Activated CD4-positive, alpha-beta T cell treated with anti-CD3 and anti-CD28 coated beads, Interleukin-2, amount 10 ng/mL, durations not matched to agents 24 days and 14 days (primary cell): ENCODE measurements at regions not wholly inside any gene's neighbourhood (a gene's known extent, or its start where the extent isn't known, plus 50 kb on each side); places are given as distances from the start of the nearest gene placed in this dataset.
A peak's percentile ranks its signal among the peaks of the same experiment; 100 is the strongest.

Experiments
- DNase-seq: peaks from one replicate; pipeline ENCODE4 v3.0.0; 2022
- H3K27ac Mint-ChIP-seq: one replicate; pipeline ENCODE4 v1.8.0; 2022; ENCODE audit warnings: mild to moderate bottlenecking, mixed read lengths
- H3K27me3 Mint-ChIP-seq: one replicate; pipeline ENCODE4 v1.8.0; 2022; ENCODE audit warnings: mixed read lengths
- H3K36me3 Mint-ChIP-seq: one replicate; pipeline ENCODE4 v1.8.0; 2022; ENCODE audit warnings: low read depth, mild to moderate bottlenecking, mixed read lengths
- H3K4me1 Mint-ChIP-seq: one replicate; pipeline ENCODE4 v1.8.0; 2021; ENCODE audit warnings: mixed read lengths
- H3K4me3 Mint-ChIP-seq: one replicate; pipeline ENCODE4 v1.8.0; 2022; ENCODE audit warnings: mild to moderate bottlenecking, moderate library complexity, mixed read lengths
- H3K9me3 Mint-ChIP-seq: one replicate; pipeline ENCODE4 v1.8.0; 2021; ENCODE audit warnings: mixed read lengths
- intact Hi-C: fragments of 100-400 bp; cut with micrococcal nuclease; formaldehyde crosslinking; loops from one replicate; pipeline ENCODE4 v1.15.1; 2023

DNA sequence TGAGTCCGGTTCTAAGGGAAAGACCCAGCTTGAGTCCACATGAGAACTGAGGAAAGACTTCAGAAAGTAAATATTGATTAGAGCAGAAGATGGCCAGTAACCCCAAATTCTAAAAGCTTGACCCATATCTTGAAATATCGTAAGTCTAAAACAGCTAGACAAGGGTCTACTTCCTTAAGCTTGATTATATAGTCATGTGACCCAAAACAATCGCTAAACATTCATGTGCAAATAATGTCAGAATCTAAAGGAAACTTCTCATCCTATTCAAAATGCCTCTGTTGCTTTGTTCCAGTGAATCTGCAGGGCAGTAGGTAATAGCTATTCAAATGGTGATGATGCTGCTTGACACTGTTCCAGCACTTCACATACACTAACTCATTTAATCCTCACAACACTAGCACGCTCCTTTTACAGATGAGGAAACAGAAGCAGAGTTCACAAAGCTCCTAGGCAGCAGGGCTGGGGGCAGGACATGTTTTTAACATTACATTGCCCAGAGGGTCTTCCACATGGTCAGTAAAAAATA, 52.6 kb downstream of the TCF20 start:
- Mint-ChIP-seq H3K4me1 (peaks cover 24% of the 10 kb centered on the region), H3K27ac (peak overlapping the region; percentile 91)

DNA sequence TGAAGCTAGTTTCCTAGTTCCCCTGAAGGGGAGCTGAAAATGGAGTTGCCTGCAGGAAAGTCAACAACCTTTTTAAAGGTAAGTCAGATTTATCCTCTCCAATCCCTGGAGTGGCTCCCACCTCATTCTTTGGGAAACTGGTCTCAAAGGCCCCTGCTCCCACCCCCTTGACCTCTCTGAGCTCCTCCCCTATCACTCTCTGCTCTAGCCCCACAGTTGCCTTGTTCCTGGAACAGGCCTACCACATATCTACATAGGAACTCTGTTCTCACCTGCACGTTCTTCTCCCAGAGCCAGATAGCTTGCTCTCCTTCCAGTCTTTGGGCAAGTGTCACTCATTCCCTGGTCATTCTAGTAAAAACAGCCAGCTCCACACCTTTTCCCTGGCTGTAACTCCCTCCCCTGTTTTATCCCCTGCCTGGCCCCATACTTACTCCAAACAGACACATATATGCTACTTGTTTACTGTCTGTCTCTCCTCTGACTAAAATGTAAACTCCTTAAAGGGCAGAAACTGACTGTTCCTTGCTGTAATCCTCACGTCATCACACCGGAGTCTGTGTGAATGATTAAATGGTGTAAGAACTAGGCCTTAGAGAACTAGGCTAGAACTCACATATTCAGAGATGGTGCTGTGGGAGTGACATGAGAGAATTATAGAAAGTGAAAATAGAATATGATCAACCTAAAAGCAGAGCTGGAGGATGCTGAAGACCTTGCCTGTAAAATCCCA, 53.3 kb downstream of the TCF20 start:
- Mint-ChIP-seq H3K4me3 (peak overlapping the region; percentile 11), H3K4me1 (peaks cover 20% of the 10 kb centered on the region), H3K9me3 (no peaks in the 10 kb centered on the region), H3K27ac (peak overlapping the region; percentile 91), H3K27me3 (no peaks in the 10 kb centered on the region), H3K36me3 (peaks cover 21% of the 10 kb centered on the region)
- DNase-seq: peak; percentile 70
- intact Hi-C loops: loop anchor here (10.0 kb wide), 1 partner anchor 52 kb away; no protein-coding TSS in a partner anchor

More for the DNA sequence above, 52.6 kb downstream of the TCF20 start:
- Mint-ChIP-seq H3K4me3 (peak overlapping the region; percentile 11), H3K9me3 (no peaks in the 10 kb centered on the region), H3K27me3 (no peaks in the 10 kb centered on the region), H3K36me3 (peaks cover 19% of the 10 kb centered on the region)
- intact Hi-C loops: loop anchor here (10.0 kb wide), 1 partner anchor 53 kb away; no protein-coding TSS in a partner anchor
- DNase-seq: no peak

DNA sequence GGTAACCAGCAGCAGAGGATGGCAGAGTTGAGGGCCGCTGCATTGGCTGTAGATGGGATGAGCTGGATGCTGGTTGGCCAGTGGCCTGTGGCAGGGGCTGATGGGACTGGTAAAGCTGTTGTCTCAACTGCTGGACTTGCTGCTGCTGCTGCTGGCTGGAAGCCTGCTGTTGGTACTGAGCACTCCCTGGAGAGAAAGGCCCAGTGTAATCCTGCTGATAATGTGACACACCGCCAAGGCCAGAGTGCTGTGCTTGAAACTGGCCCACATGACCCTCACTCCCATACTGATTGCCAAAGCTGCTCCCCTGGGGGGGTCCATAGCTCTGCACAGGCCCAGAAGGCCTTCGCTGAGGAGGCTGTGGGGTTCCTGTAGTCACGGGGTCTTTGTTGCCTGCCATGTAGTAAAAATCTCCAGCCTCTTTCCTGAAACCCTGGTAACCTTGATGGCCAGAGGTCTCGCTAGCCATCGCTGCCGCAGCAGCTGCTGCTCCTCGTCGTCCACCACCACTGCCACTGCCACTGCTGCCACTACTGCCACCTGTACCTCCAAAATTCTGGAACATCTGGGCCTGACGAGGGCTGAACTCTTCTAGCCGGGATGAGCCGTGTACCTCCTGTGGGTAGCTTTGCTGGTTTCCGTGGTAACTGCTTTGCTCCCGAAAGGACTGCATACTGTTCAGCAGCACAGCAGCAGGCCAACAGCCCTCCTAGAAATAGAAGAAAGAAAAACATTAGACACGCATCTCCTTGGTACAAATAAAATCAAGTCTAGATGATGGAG, 55.6 kb downstream of the TCF20 start:
- no peaks in the 10 kb centered on the region for H3K27me3 Mint-ChIP-seq
- H3K4me3 Mint-ChIP-seq: no peak overlapping the region
- intact Hi-C loops: loop anchor here (10.0 kb wide), 1 partner anchor 50 kb away; no protein-coding TSS in a partner anchor
- no peak for DNase-seq
- peak overlapping the region; percentile 30 for H3K27ac Mint-ChIP-seq
- peaks cover 16% of the 10 kb centered on the region for H3K4me1 Mint-ChIP-seq
- H3K9me3 Mint-ChIP-seq: no peaks in the 10 kb centered on the region
- H3K36me3 Mint-ChIP-seq: peaks cover 37% of the 10 kb centered on the region

DNA sequence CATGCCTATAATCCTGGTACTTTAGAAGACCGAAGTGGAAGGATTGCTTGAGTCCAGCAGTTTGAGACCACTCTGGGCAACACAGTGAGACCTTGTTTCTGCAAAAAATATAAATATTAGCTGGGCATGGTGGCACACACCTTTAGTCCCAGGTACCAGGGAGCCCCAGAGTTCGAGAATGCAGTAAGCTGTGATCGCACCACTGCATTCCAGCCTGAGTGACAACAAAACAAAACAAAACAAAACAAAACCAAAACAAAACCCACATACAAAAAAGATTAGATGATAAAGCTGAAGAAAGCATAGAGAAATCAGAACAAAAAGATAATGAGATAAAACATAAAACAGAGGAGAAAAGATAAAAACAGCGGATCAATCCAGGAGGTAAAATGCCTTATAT, 62.1 kb downstream of the TCF20 start:
- intact Hi-C loops: loop anchor here (10.0 kb wide), 1 partner anchor 56 kb away; no protein-coding TSS in a partner anchor
- H3K4me1 Mint-ChIP-seq: peaks cover 35% of the 10 kb centered on the region
- H3K36me3 Mint-ChIP-seq: peaks cover 50% of the 10 kb centered on the region
- H3K27ac Mint-ChIP-seq: peak overlapping the region; percentile 37
- H3K27me3 Mint-ChIP-seq: no peaks in the 10 kb centered on the region
- no peaks in the 10 kb centered on the region for H3K9me3 Mint-ChIP-seq
- H3K4me3 Mint-ChIP-seq: peak overlapping the region; percentile 49
- no peak for DNase-seq

DNA sequence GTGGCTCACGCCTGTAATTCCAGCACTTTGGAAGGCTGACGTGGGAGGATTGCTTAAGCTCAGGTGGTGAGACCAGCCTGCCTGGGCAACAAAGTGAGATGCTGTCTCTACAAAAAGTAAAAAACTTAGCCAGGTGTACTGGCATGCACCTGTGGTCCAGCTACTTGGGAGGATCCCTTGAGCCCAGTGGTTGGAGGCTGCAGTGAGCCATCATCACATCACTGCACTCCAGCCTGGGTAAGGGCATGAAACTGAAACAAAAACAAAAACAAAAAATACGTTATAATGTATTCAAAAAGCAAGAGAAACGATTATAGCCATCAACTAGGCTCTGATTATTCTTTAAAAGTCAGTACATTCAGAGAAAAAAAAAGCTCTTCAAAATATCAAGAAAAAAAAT, 62.5 kb downstream of the TCF20 start:
- peak; percentile 64 for DNase-seq
- Mint-ChIP-seq H3K27ac (no peak overlapping the region), H3K4me3 (peak overlapping the region; percentile 18), H3K36me3 (peaks cover 46% of the 10 kb centered on the region), H3K9me3 (no peaks in the 10 kb centered on the region), H3K27me3 (no peaks in the 10 kb centered on the region), H3K4me1 (peaks cover 39% of the 10 kb centered on the region)
- intact Hi-C loops: loop anchor here (10.0 kb wide), 1 partner anchor 57 kb away; no protein-coding TSS in a partner anchor

DNA sequence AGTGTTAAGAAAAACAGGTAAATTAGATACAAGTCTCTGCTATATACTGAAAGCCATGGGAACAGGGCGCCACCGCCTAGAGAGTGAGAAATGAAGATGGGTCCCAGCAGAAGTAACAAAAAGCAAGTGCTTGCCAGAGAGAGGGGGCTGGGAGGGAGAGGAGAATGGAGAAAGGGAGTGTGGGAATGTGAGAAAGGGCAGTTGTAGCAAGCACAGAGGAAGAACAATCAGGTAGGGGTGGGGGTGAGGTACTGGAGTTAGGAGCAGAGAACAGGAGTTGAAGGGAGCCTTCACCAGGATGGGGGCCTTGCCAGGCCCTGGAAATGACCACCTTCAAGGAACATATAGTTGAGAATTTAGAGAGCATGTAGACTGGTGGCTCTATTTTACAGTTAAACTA, 66.8 kb downstream of the TCF20 start:
- intact Hi-C loops: loop anchor here (2.0 to 10.0 kb wide), 2 partner anchors 21 to 61 kb away; no protein-coding TSS in a partner anchor
- H3K27ac Mint-ChIP-seq: peak overlapping the region; percentile 5
- no peaks in the 10 kb centered on the region for H3K9me3 Mint-ChIP-seq
- DNase-seq: no peak
- H3K4me3 Mint-ChIP-seq: peak overlapping the region; percentile 38
- H3K27me3 Mint-ChIP-seq: no peaks in the 10 kb centered on the region
- H3K4me1 Mint-ChIP-seq: peaks cover 48% of the 10 kb centered on the region
- peaks cover 40% of the 10 kb centered on the region for H3K36me3 Mint-ChIP-seq

DNA sequence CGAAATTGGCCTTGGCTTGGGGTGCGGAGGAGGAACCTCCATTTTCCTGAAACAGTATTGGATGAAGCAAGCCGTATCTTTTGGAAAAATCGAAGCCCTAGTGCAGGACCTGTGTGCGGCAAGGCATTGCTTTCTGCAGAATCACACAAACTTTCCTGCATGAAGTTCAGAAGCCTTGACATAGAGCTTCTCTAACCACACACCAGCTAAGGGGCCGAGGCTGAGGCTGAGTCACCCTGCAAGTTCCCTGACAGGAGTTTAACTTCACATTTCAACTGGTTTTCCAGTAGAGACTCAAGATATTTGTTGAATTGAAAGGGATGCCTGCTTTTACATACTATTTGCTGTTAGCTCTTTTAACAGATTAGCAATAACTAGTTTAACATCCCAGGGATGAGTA, 67.8 kb downstream of the TCF20 start:
- intact Hi-C loops: loop anchor here (2.0 to 10.0 kb wide), 2 partner anchors 20 to 62 kb away; no protein-coding TSS in a partner anchor
- H3K36me3 Mint-ChIP-seq: peaks cover 36% of the 10 kb centered on the region
- peaks cover 39% of the 10 kb centered on the region for H3K4me1 Mint-ChIP-seq
- peak; percentile 85 for DNase-seq
- peak overlapping the region; percentile 84 for H3K4me3 Mint-ChIP-seq
- no peaks in the 10 kb centered on the region for H3K9me3 Mint-ChIP-seq
- H3K27me3 Mint-ChIP-seq: no peaks in the 10 kb centered on the region
- peak overlapping the region; percentile 84 for H3K27ac Mint-ChIP-seq

DNA sequence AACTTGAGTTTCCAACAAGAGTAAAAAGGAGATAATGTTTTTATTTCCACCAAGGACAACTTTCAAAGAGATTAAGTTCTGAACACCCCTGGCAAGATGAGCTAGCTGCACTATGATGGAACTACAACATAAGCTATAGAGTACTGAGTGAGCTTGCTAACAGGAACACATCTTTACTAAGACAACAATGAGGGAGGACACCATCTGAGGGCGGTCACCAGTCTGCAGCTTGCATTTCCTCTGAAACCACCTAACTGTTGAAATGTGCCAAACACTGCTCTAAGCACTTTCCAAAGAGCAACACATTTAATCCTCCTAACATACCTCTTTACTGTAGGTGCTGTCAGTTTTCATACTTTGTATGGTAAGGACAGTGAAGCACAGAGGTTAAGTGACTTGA, 68.4 kb downstream of the TCF20 start:
- peaks cover 36% of the 10 kb centered on the region for H3K36me3 Mint-ChIP-seq
- no peaks in the 10 kb centered on the region for H3K27me3 Mint-ChIP-seq
- peaks cover 38% of the 10 kb centered on the region for H3K4me1 Mint-ChIP-seq
- no peaks in the 10 kb centered on the region for H3K9me3 Mint-ChIP-seq
- peak overlapping the region; percentile 84 for H3K27ac Mint-ChIP-seq
- peak overlapping the region; percentile 84 for H3K4me3 Mint-ChIP-seq
- intact Hi-C loops: loop anchor here (2.0 to 10.0 kb wide), 2 partner anchors 19 to 63 kb away; no protein-coding TSS in a partner anchor
- DNase-seq: peak; percentile 80

DNA sequence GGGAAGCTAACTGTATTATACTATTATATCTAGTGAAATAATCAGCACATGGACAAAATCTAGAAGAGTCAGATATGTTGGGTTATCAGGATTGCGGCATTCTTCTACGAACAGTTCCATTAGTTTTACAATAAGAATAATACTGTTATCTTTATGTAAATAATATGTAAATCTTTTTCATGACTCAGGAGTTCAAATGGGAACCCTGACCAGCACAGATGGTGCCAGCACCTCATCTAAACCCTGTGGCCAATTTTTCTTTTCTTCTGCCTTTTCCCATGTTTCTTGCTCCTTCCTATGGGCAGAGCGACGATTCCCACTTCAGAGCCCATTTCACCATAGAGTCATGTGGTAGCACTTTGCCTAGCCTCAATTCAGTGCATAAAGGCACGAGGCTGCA, 68.4 kb upstream of the CYP2D6 start:
- intact Hi-C loops: no loop called here
- Mint-ChIP-seq H3K4me3 (no peak overlapping the region), H3K36me3 (peaks cover 23% of the 10 kb centered on the region), H3K4me1 (peaks cover 44% of the 10 kb centered on the region), H3K27ac (no peak overlapping the region), H3K27me3 (no peaks in the 10 kb centered on the region), H3K9me3 (no peaks in the 10 kb centered on the region)
- no peak for DNase-seq

DNA sequence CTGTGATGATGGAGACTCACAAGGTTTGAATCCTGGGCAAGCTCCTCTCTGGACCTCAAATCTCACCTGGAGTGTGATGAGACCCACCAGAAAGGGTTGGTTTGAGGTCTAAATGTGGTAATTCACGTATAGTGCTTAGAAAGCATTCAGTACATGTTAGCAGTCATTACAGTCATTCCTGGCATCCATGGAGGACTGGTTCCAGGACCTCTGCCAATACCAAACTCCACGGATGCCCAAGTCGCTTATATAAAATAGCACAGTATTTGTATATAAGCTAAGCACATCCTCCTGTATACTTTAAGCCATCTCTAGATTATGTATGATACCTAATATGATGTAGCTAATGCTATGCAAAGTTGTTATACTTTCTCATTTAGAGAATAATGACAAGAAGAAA, 67.6 kb upstream of the CYP2D6 start:
- no peak overlapping the region for H3K4me3 Mint-ChIP-seq
- H3K27me3 Mint-ChIP-seq: no peaks in the 10 kb centered on the region
- peaks cover 23% of the 10 kb centered on the region for H3K36me3 Mint-ChIP-seq
- no peak overlapping the region for H3K27ac Mint-ChIP-seq
- H3K4me1 Mint-ChIP-seq: peaks cover 41% of the 10 kb centered on the region
- no peaks in the 10 kb centered on the region for H3K9me3 Mint-ChIP-seq
- intact Hi-C loops: no loop called here
- DNase-seq: no peak

DNA sequence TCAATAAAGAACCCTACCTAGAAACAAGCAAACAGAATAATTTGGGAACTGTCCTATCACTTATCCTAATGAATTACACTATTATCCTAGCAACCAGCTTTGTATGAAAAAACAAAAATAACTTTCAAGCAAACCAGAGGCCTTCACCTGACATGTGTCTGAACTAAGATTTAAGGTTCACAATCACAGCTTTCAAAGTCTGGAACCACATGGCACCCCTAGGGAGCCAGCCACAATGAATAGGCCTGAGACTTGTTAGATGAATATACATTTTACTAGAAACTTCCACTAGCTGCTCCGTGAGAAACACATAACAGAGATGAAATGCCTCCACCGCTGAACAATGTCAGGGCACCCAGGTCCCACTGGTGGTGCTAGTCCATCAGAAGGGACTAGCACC, 65.8 kb upstream of the CYP2D6 start:
- Mint-ChIP-seq H3K27me3 (no peaks in the 10 kb centered on the region), H3K4me1 (peaks cover 36% of the 10 kb centered on the region)

DNA sequence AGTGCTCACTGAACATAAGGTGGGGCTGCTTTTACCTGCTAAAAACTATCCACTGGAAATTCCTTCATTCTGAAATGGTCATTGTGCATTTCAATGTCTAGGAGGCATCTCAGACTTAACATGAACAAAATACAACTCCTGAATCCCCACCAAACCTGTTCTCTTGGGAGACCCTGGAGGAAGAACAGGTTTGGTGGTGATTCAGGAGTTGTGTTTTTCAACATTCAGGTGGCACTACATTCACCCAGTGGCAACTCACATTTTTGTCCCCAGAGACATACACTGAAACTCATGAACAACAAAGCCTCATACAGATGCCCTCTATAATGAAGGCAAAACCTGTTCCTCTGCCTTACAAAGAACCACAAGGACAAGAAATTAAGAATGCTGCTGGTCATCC, 64.3 kb upstream of the CYP2D6 start:
- no peak for DNase-seq
- Mint-ChIP-seq H3K9me3 (no peaks in the 10 kb centered on the region), H3K27me3 (no peaks in the 10 kb centered on the region), H3K27ac (no peak overlapping the region), H3K36me3 (peaks cover 4% of the 10 kb centered on the region), H3K4me3 (no peak overlapping the region), H3K4me1 (peaks cover 30% of the 10 kb centered on the region)
- intact Hi-C loops: no loop called here

More for the DNA sequence above, 65.8 kb upstream of the CYP2D6 start:
- Mint-ChIP-seq H3K27ac (no peak overlapping the region), H3K9me3 (no peaks in the 10 kb centered on the region), H3K36me3 (peaks cover 13% of the 10 kb centered on the region), H3K4me3 (no peak overlapping the region)
- no peak for DNase-seq
- intact Hi-C loops: no loop called here

DNA sequence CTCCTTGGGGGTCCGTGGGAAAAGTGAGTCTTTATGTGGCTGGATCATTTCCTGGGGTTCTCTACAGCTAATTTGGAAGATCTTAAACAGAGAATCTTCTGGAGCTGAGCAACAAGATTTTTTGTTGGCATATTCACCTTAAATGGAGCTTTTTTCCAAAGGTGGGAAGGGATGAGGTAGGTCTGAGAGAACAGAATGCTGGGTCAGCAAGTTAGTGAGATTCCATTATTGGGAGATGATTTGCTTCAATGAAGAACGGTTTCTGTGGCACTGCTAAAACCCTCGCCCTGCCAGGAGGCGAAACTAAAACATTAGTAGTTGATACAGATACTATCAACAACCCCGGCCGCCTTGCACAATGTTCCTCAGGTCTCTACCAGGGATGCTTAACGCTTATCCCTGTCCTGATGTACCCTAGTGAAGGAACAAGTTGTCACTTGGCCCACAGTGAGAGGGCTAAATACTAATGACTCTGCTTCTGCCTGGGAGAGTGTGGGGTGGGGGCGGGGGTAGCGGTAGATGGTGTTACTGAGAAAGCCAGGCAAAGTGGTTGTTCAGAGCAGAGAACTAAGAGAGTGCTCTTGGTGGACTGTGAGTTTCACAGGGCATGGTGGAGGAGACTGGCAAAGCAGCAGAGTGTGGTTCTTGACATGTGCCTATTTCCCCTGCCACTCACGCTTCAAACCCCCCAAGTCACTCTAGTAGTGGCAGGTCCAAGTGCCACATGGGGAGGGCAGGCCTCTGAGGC, 63.7 kb upstream of the CYP2D6 start:
- intact Hi-C loops: no loop called here
- H3K27ac Mint-ChIP-seq: no peak overlapping the region

More for the DNA sequence above, 63.7 kb upstream of the CYP2D6 start:
- peaks cover 34% of the 10 kb centered on the region for H3K4me1 Mint-ChIP-seq
- no peaks in the 10 kb centered on the region for H3K27me3 Mint-ChIP-seq
- H3K4me3 Mint-ChIP-seq: no peak overlapping the region
- no peak for DNase-seq
- no peaks in the 10 kb centered on the region for H3K9me3 Mint-ChIP-seq
- H3K36me3 Mint-ChIP-seq: peaks cover 3% of the 10 kb centered on the region
